Stimulated activated naive CD8-positive, alpha-beta T cell treated with anti-CD3 and anti-CD28 coated beads, Interleukin-15, Interleukin-2, amounts not matched to agents 100 U/mL and 50 U/mL, for 24 hours (primary cell): ENCODE measurements at regions not wholly inside any gene's neighbourhood (a gene's known extent, or its start where the extent isn't known, plus 50 kb on each side); places are given as distances from the start of the nearest gene placed in this dataset.
"Not testable (repeated sequence)": the region's sequence is repeated elsewhere in the genome, so short reads cannot be mapped to it uniquely, and the experiment has no call there.

Experiments used
- ATAC-seq: fragments of 150-1000 bp; cut with Tn5 transposase; one replicate; pipeline ENCODE4 v1.10.0; 2021
- DNase-seq: peaks from one replicate; pipeline ENCODE4 v3.0.0; 2021

DNA sequence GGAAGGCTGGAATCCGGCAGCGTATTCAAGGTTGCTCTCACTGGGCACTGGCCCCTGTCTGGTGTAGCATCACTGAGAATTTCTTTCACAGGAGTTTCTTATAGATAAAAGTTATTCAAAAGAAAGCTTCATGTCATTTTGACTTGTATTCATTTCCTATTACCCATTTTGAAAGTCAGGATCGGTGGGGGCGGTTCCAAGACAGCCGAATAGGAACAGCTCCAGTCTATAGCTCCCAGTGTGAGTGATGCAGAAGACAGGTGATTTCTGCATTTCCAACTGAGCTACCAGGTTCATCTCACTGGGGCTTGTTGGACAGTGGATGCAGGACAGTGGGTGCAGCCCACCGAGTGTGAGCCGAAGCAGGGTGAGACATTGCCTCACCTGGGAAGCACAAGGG, 51.5 kb upstream of the CDC42EP3 start:
- DNase-seq, ATAC-seq: not testable (repeated sequence)

DNA sequence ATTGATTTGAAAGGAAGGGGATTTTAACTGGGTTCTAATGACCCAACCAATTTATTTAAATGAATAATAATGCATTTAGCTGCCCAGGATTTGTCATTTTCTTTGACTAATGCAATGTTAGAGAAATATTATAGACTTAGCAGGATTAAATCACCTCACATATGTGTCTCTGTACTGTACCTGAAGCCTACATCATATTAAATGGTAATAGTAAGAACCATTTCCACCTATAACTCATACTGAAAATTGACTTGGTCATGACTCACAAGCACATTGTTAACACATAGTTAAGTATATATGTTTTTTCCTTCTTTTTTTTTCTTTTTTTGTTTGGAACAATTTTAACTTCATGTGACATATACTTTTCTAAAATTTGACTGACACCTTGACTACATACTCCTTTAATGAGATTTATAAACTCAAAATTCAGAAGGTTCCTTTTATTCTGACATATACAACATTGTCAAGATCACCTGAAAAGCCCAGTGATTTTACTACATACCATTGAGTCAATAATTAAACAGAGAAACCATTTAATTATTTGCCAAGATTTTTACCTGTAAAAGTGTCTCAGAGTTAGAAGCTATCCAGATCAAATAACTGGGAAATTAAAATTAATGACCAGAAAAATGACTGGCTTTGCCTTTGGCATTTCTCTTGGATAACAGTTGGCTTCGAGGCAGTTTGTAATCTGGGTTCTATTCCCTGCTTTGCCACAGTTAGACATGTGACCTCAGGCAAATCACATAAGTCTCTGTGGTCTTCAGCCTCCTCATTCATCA, 58.8 kb upstream of the CDC42EP3 start:
- DNase-seq, result no peak
- peak; percentile 88 for ATAC-seq

DNA sequence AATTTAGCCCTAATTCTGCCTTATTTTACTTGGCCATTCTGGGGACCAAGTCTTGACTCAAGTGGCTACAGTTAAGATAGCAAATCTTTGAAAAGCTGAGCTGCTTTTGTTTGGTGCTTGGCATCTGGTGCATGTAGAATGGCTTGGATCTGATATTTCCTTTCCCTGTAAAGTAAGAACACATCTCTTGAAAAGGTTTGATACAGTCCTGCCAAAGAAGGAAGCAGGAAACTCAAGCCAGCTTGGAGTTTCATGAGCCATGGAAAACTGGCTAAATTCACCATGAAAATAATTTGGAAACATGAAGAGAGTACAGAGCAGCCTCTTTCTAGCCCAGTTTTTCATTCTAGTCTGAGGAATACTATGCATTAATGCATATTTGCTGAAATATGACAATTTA, 61.0 kb upstream of the CDC42EP3 start:
- not testable (repeated sequence) for DNase-seq

GRCh38 chr2:37733251-37733650, 61.8 kb upstream of the CDC42EP3 start:
- ATAC-seq, result no peak

More for the DNA sequence above, 61.0 kb upstream of the CDC42EP3 start:
- not testable (repeated sequence) for ATAC-seq

DNA sequence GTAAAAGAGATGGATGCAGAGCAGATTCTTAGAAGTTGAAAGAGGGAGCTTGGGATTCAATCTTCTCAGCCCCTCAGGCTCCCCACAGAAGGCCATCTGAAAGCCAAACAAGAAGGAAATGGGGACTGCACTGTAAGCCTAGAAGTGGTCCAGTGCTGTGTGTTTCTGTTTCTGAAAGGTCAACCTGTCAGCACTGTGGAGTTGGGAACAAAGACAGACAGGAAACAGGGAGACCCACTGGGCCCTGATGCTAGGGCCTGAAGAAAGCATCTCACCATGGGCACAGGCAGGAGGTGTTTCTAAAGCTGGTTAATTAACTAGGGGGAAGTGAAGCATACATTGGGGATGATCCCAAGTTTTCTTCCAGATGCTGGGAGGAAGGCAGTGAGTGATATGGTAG, 62.5 kb upstream of the CDC42EP3 start:
- DNase-seq, ATAC-seq: not testable (repeated sequence)

More at GRCh38 chr2:37733251-37733650, 61.8 kb upstream of the CDC42EP3 start:
- no peak for DNase-seq

DNA sequence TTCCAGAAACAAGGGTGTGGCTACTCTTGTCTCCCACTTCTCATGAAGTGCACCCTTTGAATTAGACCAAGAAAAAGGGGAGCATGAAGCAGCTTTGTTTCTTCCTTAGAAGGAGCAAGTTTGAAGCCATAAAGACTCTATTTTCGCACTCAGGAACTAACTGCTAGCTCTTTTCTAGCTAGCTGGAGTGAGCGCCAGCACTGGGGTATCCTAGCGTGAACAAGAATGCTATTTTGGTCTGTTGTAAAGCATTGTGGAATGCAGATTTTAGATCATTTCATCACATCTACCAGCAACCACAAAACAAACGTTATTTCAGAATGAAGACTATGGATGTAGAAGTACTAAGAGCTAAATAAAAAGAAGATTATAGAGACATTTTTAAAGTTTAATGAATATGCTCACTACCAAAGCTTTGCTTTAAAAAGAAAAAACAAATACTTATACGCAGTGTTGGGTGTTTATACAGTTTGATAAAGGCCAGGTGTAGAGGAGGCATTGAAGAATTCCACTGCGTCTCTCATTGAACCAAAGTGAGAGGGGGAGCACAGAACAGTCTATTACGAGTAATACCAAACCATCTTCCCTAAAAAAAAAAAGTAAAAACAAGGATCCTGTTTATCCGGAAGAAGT, 63.6 kb upstream of the CDC42EP3 start:
- ATAC-seq, DNase-seq: not testable (repeated sequence)

- ATAC-seq, DNase-seq: not testable (repeated sequence)
These were observed 64.1 kb upstream of the CDC42EP3 start for GRCh38 chr2:37735524-37735910.

DNA sequence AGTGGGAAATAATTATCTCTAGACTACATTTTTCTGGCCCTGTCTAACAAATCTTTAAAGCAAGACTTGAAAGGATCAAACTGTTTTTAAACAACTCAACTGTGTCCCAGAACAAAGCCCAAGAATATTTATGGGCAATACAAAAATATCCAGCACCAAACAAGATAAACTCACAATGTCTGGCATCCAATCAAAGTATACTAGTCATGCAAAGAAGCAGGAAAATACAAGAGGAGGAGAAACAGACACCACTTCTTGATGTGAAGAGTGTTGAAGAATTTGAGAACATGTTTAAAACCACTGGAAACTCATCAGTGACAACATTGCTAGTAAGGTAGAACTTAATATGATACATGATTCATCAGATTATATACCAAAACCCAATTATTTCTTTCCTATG, 66.1 kb upstream of the CDC42EP3 start:
- no peak for ATAC-seq
- DNase-seq, result no peak

- no peak for DNase-seq
- no peak for ATAC-seq
These were observed 66.9 kb upstream of the CDC42EP3 start for GRCh38 chr2:37738266-37738885.

- DNase-seq (no peak), ATAC-seq (no peak)
These were observed 67.7 kb upstream of the CDC42EP3 start for GRCh38 chr2:37739153-37739552.

DNA sequence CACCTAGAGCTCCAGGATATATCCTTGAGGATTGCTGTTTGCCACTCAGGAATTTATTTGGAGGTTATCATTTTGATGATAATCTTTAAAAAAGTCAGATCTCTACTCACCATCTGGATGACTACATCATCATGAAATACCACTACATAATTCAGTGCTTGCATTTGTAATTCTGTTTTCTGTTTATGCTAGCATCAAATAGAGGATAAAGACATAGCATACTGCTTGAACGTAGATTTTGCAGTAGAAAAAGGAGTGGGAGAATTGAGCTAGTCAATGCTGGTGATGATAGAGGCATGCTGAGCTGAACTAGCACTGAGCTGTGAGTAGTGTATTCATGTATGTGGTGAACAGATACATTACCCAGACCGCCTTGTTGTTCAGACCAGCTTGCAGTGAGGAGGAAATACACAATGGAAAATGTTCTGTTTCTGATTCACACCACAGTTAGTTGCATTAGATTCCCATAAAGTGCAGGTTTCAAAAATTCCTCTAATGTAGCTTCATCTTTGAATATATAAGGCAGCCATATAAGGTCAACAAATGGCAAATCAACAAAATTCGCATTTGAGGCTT, 68.8 kb upstream of the CDC42EP3 start:
- ATAC-seq (no peak), DNase-seq (no peak)

DNA sequence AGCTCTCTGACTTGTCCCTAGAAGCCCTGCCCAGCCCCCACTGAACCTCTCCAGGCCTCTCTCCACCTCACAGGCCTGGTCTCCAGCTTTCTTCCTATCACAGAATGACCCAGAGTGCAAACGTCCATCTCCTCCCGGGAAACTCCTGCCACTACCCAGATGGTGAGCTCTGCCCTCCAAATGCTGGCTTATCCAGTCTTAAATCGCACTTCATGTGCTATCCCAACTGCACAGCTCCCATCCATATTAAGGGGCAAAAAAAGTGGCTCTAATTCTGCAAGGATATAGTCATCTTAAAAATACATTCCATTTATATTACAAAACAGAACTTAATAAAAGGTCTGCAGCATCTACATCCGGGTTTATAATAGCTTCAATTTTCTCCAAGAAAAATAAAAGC, 70.8 kb upstream of the CDC42EP3 start:
- ATAC-seq (no peak), DNase-seq (no peak)

DNA sequence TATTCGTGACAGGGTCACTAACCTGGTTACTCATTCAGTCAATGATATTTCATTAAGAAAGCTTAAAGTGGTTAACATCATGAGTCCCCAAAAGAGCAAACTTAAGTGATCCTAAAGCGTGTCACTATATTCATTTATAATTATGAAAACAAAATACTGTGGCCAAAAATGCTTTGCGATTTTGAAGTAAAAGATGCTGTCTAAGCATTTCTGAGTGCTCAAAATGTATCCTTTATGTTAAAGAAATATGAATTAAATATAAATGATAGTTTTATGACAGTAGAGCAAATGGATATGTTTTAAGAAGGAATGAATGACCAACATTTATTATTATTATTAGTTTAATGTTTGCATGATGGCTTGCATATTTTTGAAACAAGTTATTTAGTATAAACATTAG, 72.6 kb upstream of the CDC42EP3 start:
- DNase-seq (no peak), ATAC-seq (no peak)

DNA sequence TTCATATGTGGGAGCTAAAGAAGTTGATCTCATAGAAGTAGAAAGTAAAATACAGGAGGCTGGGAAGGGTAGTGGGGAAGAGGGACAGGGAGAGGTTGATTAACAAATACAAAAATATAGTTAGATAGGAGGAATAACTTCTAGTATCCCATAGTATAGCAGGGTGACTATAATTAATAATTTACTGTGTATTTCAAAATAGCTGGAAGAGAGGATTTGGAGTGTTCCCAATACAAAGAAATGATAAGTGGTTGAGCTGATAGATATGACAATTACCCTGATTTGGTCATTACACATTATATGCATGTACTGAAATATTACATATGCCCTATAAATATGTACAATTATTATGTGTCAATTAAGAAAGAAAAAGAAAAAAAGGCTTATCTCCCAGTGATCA, 73.5 kb upstream of the CDC42EP3 start:
- DNase-seq, ATAC-seq: not testable (repeated sequence)

GRCh38 chr2:37746011-37746410, 74.6 kb upstream of the CDC42EP3 start:
- DNase-seq, ATAC-seq: not testable (repeated sequence)

DNA sequence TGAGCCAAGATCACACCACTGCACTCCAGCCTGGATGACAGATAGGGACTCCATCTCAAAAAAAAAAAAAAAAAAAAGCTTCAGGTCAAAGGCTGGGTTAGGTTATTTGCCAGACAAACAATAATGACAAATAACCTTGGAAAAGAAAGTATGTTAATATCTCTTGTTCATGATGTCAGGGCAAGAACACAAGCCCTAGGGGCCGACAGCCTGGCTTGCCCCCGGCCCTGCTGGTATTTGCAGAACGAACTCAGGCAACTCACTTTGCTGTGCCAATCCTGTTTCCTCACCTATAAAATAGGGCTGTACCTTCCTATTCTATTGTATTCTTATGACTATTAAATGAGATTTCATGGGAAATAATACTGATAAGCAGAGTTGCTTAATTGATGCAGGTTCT, 75.4 kb upstream of the CDC42EP3 start:
- DNase-seq (no peak), ATAC-seq (no peak)

- no peak for DNase-seq
- ATAC-seq, result no peak
These were observed 77.1 kb upstream of the CDC42EP3 start for GRCh38 chr2:37748541-37748940.

GRCh38 chr2:37750286-37750685, 78.8 kb upstream of the CDC42EP3 start:
- ATAC-seq, DNase-seq: not testable (repeated sequence)

- ATAC-seq (no peak), DNase-seq (no peak)
These were observed 81.3 kb upstream of the CDC42EP3 start for GRCh38 chr2:37752766-37753165.

GRCh38 chr2:37753758-37754157, 82.3 kb upstream of the CDC42EP3 start:
- no peak for ATAC-seq
- DNase-seq, result no peak

DNA sequence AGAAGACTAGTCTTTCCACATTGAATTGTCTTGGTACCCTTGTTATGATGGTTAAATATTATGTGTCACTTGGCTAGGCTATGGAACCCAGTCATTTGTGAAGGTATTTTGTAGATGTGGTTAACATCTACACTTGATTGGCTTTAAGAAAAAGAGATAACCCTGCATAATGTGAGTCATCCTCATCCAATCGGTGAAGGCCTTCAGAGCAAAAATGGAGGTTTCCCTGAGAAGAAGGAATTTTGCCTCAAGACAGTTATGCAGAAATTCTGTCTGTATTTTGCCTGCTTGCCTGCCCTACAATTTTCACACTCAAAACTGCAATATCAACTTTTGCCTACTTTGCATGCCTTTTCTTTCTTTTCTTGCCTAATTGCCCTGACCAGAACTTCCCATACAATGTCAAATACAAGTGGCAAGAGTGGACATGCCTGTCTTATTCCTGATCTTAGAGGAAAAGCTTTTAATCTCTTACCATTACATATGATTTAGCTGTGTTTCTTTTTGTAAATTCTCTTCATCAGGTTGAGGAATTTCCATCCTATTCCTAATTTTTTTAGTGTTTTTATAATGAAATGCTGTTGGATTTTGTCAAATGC, 84.6 kb upstream of the CDC42EP3 start:
- ATAC-seq, DNase-seq: not testable (repeated sequence)

GRCh38 chr2:37757456-37757855, 86.0 kb upstream of the CDC42EP3 start:
- DNase-seq, ATAC-seq: not testable (repeated sequence)
